Body of pancreas (tissue), 4 donors: ENCODE measurements at regions not wholly inside any gene's neighbourhood (a gene's known extent, or its start where the extent isn't known, plus 50 kb on each side); places are given as distances from the start of the nearest gene placed in this dataset.

ENCODE experiments used
- CTCF ChIP-seq, 7 experiments: fragments of 450-650 bp in 4 of 7; fragments of 200-600 bp in 3 of 7; sonication (generic) in 3 of 7; IDR thresholded peaks; one replicate each; pipeline ENCODE4 v1.5.1; 2016 to 2019; ENCODE audit warnings: antibody characterized with exemption in 7 of 7
- POLR2A ChIP-seq, 3 donors: fragments of 450-650 bp; IDR thresholded peaks; one replicate each; pipeline ENCODE4 v1.6.1; 2016; ENCODE audit warnings: antibody characterized with exemption in 3 of 3, mild to moderate bottlenecking in 2 of 3

DNA sequence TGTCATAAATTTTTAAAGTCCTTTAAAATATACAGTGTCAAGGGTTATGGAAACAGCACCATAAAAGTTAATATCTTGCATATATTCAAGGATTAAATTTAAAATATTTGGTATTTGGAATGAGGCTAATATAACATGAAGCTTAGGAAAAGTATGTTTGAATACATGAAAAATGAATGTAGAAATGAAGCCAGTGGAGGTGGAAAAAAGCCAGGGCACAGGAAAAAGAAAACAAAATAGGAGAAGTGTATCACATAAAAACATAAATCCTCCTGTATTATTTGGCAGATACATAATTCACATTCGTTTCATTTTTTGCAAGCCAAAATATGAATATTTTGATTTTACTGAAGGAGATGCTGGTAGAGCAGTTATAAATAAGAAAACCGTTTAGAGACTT, 587.0 kb upstream of the ZNF608 start:
- TF ChIP-seq CTCF (IDR thresholded peaks at IDR 0.05), result no peak
- TF ChIP-seq POLR2A (IDR thresholded peaks at IDR 0.05), result no peak
